ENCODE measurements at regions not wholly inside any gene's neighbourhood (a gene's known extent, or its start where the extent isn't known, plus 50 kb on each side); places are given as distances from the start of the nearest gene placed in this dataset.

DNA sequence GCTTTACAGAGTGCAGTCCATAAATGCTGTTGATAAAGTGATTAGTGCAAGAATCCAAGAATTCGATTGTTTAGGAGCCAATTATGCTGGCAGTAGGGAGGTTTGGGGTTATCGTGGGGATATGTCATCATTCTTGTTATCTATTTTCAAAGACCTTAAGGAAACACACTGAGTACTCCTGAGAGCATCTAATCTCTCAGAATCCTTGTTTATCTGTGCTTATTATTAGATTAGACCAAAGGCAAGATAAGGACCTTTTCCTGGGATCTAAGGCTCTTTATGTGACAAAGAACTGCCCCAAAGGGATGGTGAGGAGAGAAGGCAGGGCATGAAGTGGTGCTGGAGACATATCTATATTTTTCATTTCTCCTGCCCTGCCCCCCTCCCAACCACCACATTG, 139.1 kb downstream of the TSEN15 start:
- Histone ChIP-seq H3K27ac (peak overlapping the region; percentile 41), H3K4me3 (no peak overlapping the region), H3K4me2 (peak overlapping the region; percentile 46), H2AFZ (no peak overlapping the region), H3K9me3 (ENCODE audit: low read depth) (no peaks in the 10 kb centered on the region), H3K9me2 (replicated peaks; ENCODE audit: insufficient read depth) (no peaks in the 10 kb centered on the region), H3K27me3 (peaks cover 5% of the 10 kb centered on the region), H3K36me3 (replicated peaks; ENCODE audit: insufficient read depth, low read depth) (no peaks in the 10 kb centered on the region), H3K79me2 (no peaks in the 10 kb centered on the region), H4K20me1 (ENCODE audit: insufficient read depth, poor library complexity, severe bottlenecking) (no peaks in the 10 kb centered on the region), H3K4me1 (ENCODE audit: insufficient read depth) (peaks cover 17% of the 10 kb centered on the region)
- TF ChIP-seq, protein P1, sequence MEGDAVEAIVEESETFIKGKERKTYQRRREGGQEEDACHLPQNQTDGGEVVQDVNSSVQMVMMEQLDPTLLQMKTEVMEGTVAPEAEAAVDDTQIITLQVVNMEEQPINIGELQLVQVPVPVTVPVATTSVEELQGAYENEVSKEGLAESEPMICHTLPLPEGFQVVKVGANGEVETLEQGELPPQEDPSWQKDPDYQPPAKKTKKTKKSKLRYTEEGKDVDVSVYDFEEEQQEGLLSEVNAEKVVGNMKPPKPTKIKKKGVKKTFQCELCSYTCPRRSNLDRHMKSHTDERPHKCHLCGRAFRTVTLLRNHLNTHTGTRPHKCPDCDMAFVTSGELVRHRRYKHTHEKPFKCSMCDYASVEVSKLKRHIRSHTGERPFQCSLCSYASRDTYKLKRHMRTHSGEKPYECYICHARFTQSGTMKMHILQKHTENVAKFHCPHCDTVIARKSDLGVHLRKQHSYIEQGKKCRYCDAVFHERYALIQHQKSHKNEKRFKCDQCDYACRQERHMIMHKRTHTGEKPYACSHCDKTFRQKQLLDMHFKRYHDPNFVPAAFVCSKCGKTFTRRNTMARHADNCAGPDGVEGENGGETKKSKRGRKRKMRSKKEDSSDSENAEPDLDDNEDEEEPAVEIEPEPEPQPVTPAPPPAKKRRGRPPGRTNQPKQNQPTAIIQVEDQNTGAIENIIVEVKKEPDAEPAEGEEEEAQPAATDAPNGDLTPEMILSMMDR (IDR thresholded peaks at IDR 0.05; ENCODE audit: poor library complexity): no peak
- no peak for TF ChIP-seq EZH2phosphoT487 (IDR thresholded peaks at IDR 0.05; ENCODE audit: low read depth, severe bottlenecking, unreplicated experiment)
- TF ChIP-seq EZH2 (IDR thresholded peaks at IDR 0.05; ENCODE audit: borderline replicate concordance): no peak
- 17% methylated on average over 2 of the region's 2 CpGs for WGBS (ENCODE audit: low lambda C conversion rate, missing lambda C conversion rate)
- no peak for DNase-seq (ENCODE audit: low spot score)

DNA sequence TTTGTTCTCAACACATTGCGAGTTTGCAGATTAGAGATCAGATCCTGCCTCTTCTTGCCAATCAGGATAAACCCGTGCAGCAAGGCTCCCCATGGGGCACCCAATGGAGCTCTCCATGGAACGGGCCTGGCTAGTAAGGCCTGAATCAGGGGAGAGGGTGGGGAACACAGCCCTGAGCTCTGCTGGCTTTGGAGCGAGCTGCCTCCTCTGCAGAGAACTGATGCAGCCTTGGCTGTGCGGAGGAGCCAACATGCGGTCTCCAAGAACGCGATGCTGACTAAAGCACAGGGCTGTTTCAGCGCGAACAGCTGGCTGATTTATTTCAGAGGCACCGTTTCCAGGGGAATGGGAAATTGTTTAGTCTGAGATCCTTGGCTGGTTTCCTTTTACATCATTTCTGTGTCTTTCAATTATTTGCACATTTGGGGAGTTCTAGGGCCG, 139.7 kb downstream of the TSEN15 start:
- no peaks in the 10 kb centered on the region for H3K79me2 ChIP-seq
- peaks cover 5% of the 10 kb centered on the region for H3K27me3 ChIP-seq
- H3K4me2 ChIP-seq: peak overlapping the region; percentile 46
- H3K27ac ChIP-seq: peak overlapping the region; percentile 41
- no peaks in the 10 kb centered on the region for H3K36me3 ChIP-seq (replicated peaks; ENCODE audit: insufficient read depth, low read depth)
- DNase-seq (ENCODE audit: low spot score): peak; percentile 80
- TF ChIP-seq EZH2phosphoT487 (IDR thresholded peaks at IDR 0.05; ENCODE audit: low read depth, severe bottlenecking, unreplicated experiment): no peak
- no peak for TF ChIP-seq EZH2 (IDR thresholded peaks at IDR 0.05; ENCODE audit: borderline replicate concordance)
- TF ChIP-seq, protein P1 (IDR thresholded peaks at IDR 0.05; ENCODE audit: poor library complexity): no peak
- 20% methylated on average over 12 of the region's 12 CpGs for WGBS (ENCODE audit: low lambda C conversion rate, missing lambda C conversion rate)
- no peak overlapping the region for H3K4me3 ChIP-seq
- no peaks in the 10 kb centered on the region for H3K9me3 ChIP-seq (ENCODE audit: low read depth)
- no peaks in the 10 kb centered on the region for H4K20me1 ChIP-seq (ENCODE audit: insufficient read depth, poor library complexity, severe bottlenecking)
- peaks cover 17% of the 10 kb centered on the region for H3K4me1 ChIP-seq (ENCODE audit: insufficient read depth)
- no peak overlapping the region for H2AFZ ChIP-seq
- no peaks in the 10 kb centered on the region for H3K9me2 ChIP-seq (replicated peaks; ENCODE audit: insufficient read depth)

DNA sequence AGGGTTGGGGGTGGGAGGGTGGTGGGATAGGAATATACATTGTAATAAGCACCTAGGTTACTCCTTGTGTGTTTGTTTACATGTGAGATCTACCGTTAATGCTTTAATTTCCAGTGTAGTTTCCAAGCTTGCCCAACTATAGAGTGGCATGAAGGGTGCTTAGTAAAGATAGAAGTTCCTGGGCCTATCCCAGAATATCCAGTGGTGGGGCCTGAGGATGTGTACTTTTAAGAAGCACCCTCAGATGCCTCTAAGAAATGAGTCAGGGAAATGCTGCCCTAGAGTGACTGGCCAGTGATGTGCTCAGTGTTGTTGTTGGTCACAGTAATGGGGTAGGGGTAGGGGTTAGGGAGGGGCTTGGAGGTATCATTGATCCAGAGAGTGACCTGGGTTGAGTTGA, 141.3 kb downstream of the TSEN15 start:
- H3K36me3 ChIP-seq (replicated peaks; ENCODE audit: insufficient read depth, low read depth): no peaks in the 10 kb centered on the region
- no peaks in the 10 kb centered on the region for H3K9me3 ChIP-seq (ENCODE audit: low read depth)
- H3K79me2 ChIP-seq: no peaks in the 10 kb centered on the region
- DNase-seq (ENCODE audit: low spot score): no peak
- H3K27me3 ChIP-seq: peaks cover 5% of the 10 kb centered on the region
- H3K27ac ChIP-seq: no peak overlapping the region
- no peaks in the 10 kb centered on the region for H3K9me2 ChIP-seq (replicated peaks; ENCODE audit: insufficient read depth)
- no peaks in the 10 kb centered on the region for H4K20me1 ChIP-seq (ENCODE audit: insufficient read depth, poor library complexity, severe bottlenecking)
- H2AFZ ChIP-seq: no peak overlapping the region
- peaks cover 17% of the 10 kb centered on the region for H3K4me1 ChIP-seq (ENCODE audit: insufficient read depth)
- H3K4me2 ChIP-seq: no peak overlapping the region
- TF ChIP-seq EZH2 (IDR thresholded peaks at IDR 0.05; ENCODE audit: borderline replicate concordance): no peak
- TF ChIP-seq, protein P1 (IDR thresholded peaks at IDR 0.05; ENCODE audit: poor library complexity): no peak
- TF ChIP-seq EZH2phosphoT487 (IDR thresholded peaks at IDR 0.05; ENCODE audit: low read depth, severe bottlenecking, unreplicated experiment): no peak
- 88% methylated on average over 1 of the region's 1 CpG for WGBS (ENCODE audit: low lambda C conversion rate, missing lambda C conversion rate)
- H3K4me3 ChIP-seq: no peak overlapping the region

DNA sequence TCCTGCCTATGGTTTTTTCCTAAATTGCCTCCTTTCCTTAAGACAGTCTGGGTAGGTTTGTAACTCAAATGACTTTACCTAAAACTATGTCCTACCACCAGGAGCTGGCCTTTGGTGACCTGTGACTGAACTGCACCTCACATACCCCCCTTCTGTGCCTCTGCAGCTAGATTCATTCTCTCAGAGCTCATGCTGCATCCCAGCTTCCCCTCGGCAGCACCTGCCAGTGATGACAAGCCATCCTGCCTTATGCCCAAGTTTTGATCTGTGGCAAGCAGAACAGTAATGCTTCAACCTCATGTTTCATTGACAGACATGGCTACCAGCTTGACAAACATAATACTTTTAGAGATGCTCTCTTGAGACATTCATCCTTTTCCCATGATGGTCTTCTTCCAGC, 141.9 kb downstream of the TSEN15 start:
- no peak overlapping the region for H3K4me3 ChIP-seq
- no peaks in the 10 kb centered on the region for H3K9me3 ChIP-seq (ENCODE audit: low read depth)
- H4K20me1 ChIP-seq (ENCODE audit: insufficient read depth, poor library complexity, severe bottlenecking): no peaks in the 10 kb centered on the region
- TF ChIP-seq, protein P1 (IDR thresholded peaks at IDR 0.05; ENCODE audit: poor library complexity): no peak
- TF ChIP-seq EZH2phosphoT487 (IDR thresholded peaks at IDR 0.05; ENCODE audit: low read depth, severe bottlenecking, unreplicated experiment) (no peak), EZH2 (IDR thresholded peaks at IDR 0.05; ENCODE audit: borderline replicate concordance) (no peak)
- peaks cover 17% of the 10 kb centered on the region for H3K4me1 ChIP-seq (ENCODE audit: insufficient read depth)
- WGBS (ENCODE audit: low lambda C conversion rate, missing lambda C conversion rate): 100% methylated on average over 1 of the region's 1 CpG
- no peaks in the 10 kb centered on the region for H3K36me3 ChIP-seq (replicated peaks; ENCODE audit: insufficient read depth, low read depth)
- no peak overlapping the region for H3K4me2 ChIP-seq
- H3K9me2 ChIP-seq (replicated peaks; ENCODE audit: insufficient read depth): no peaks in the 10 kb centered on the region
- no peak overlapping the region for H3K27ac ChIP-seq
- H2AFZ ChIP-seq: no peak overlapping the region
- H3K79me2 ChIP-seq: no peaks in the 10 kb centered on the region
- no peak for DNase-seq (ENCODE audit: low spot score)
- peaks cover 5% of the 10 kb centered on the region for H3K27me3 ChIP-seq

Measured in hepatocyte (in vitro differentiated cells).